ENCODE measurements at regions not wholly inside any gene's neighbourhood (a gene's known extent, or its start where the extent isn't known, plus 50 kb on each side); places are given as distances from the start of the nearest gene placed in this dataset.

GRCh38 chr5:158435161-158435616, 576.2 kb upstream of the CLINT1 start:
- FAIRE-seq, result no peak

- FAIRE-seq, result no peak
Measured at GRCh38 chr5:158434749-158435148, 575.8 kb upstream of the CLINT1 start.

GRCh38 chr5:158433634-158434033, 574.7 kb upstream of the CLINT1 start:
- no peak for FAIRE-seq

GRCh38 chr5:158431369-158432029, 572.6 kb upstream of the CLINT1 start:
- no peak for FAIRE-seq

GRCh38 chr5:158430798-158431167, 571.8 kb upstream of the CLINT1 start:
- no peak for FAIRE-seq

GRCh38 chr5:158430166-158430797, 571.3 kb upstream of the CLINT1 start:
- no peak for FAIRE-seq

GRCh38 chr5:158429564-158429963, 570.6 kb upstream of the CLINT1 start:
- no peak for FAIRE-seq

- no peak for FAIRE-seq
Measured at GRCh38 chr5:158423623-158424200, 564.8 kb upstream of the CLINT1 start.

GRCh38 chr5:158422653-158423515, 563.9 kb upstream of the CLINT1 start:
- no peak for FAIRE-seq

- no peak for FAIRE-seq
Measured at GRCh38 chr5:158421319-158421718, 562.4 kb upstream of the CLINT1 start.

GRCh38 chr5:158419186-158419585, 560.2 kb upstream of the CLINT1 start:
- FAIRE-seq, result no peak

- no peak for FAIRE-seq
Measured at GRCh38 chr5:158414780-158415179, 555.8 kb upstream of the CLINT1 start.

- FAIRE-seq, result no peak
Measured at GRCh38 chr5:158414333-158414762, 555.4 kb upstream of the CLINT1 start.

GRCh38 chr5:158413122-158413680, 554.3 kb upstream of the CLINT1 start:
- FAIRE-seq, result no peak

- no peak for FAIRE-seq
Measured at GRCh38 chr5:158410976-158411375, 552.0 kb upstream of the CLINT1 start.

GRCh38 chr5:158409507-158409906, 550.6 kb upstream of the CLINT1 start:
- FAIRE-seq, result no peak

GRCh38 chr5:158407824-158408195, 548.9 kb upstream of the CLINT1 start:
- FAIRE-seq, result no peak

GRCh38 chr5:158406884-158407823, 548.2 kb upstream of the CLINT1 start:
- no peak for FAIRE-seq

- FAIRE-seq, result no peak
Measured at GRCh38 chr5:158398360-158399201, 539.6 kb upstream of the CLINT1 start.

GRCh38 chr5:158397278-158397677, 538.3 kb upstream of the CLINT1 start:
- no peak for FAIRE-seq

- no peak for FAIRE-seq
Measured at GRCh38 chr5:158394102-158394501, 535.2 kb upstream of the CLINT1 start.
